SKM-1 treated with dmso at 0.1 percent for 144 hours (cell line): ENCODE measurements at regions not wholly inside any gene's neighbourhood (a gene's known extent, or its start where the extent isn't known, plus 50 kb on each side); places are given as distances from the start of the nearest gene placed in this dataset.
"Not testable (repeated sequence)": the region's sequence is repeated elsewhere in the genome, so short reads cannot be mapped to it uniquely, and the experiment has no call there.

Source experiments
- DNase-seq: peaks from one replicate; lab custom pipeline; 2025; ENCODE audit not compliant: unreplicated experiment; lab: John Stamatoyannopoulos, UW

DNA sequence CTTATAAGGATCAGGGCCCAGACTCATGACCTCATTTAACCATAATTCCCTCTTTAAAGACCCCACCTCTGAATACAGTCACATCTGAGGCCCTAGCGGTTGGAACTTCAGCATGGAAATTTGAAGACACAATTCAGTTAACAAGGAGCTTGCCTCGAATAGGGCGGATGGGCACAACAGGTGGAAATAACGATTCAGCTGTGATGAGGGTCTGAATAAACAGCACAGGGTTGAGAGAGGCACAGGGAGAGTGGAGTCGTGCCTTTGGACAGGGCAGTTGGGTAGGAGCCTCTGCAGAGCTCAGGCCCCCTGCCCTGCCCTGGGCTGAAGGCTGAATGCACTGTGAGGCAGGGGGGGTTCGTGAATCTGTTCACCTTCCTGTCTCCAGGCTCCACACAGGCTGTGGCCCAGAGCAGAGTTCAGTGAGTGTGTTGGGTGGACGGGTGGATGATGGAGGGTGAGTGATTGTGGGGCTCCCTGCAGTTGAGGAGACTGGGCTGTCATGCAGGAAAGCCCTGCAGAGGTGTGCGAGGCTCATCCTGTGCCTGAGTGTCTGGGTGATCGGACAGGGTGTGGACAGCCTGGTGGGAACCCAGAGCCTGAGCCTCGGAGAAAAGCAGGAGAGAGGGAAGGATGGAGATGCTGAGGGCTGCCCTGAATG lies 243.1 kb downstream of the FOXD2 start:
- no peak for DNase-seq

DNA sequence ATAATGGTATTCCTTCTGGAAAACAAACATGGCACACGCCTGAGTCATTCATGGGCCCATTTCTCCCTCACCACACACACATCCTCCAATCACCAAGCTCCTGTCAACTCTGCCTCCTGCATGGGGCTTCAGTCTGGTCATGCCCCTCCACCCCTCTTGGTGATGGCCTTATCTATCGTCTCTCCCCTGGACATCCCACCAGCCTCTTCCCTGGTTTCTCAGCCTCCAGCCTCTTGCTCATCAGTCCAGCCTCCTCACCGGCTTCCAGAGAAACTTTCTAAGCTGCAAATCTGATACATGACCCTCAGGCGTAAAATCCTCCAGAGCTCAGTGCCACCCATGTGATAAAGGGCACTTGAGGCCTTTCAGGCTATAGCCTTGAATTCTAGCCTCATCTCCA lies 243.9 kb downstream of the FOXD2 start:
- DNase-seq = no peak

DNA sequence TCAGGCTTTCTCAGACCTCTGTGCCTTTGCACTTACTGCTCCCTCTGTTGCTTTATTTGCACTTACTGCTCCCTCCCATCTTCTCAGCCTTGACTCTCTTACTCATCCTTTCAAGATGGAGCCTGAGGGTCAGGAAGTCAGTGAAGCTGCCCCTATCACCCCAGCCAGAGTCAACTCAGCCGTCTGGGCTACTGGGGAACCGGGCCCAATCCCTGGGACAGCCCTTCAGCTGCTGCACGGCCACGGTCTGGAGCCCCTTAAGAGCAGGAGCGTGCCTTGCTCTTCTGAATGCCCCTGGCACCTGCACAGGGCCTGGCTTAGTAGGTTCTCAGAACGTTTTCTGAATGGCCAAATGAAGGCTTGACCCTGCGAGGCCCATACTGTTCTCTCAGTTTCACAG lies 244.4 kb downstream of the FOXD2 start:
- no peak for DNase-seq

DNA sequence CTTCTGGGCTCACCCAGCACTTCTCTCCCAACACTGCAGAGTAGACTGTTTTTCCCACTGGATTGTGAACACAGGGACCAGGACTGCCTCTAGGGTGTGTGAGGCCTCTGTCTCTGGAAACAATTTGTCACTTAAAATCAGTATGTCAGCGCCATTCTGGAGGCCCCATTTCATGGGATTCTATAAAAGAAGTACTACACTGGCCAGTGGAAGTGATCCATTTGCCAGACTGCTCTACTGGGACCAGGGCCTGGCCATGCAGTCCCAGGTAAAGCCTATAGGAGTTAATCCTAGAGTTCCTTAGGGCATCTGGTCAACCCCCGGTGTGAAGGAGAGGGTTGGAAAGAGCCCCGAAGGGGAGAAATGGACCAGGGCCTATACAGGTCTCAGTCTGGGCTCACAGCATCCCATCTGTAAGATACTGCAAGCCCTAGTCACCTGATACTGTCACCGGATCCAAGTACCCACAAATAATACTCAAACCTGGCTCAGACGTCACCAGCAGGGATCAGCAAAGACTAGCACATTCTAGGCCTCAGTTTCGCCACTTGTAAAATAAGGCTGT lies 245.0 kb downstream of the FOXD2 start:
- no peak for DNase-seq

DNA sequence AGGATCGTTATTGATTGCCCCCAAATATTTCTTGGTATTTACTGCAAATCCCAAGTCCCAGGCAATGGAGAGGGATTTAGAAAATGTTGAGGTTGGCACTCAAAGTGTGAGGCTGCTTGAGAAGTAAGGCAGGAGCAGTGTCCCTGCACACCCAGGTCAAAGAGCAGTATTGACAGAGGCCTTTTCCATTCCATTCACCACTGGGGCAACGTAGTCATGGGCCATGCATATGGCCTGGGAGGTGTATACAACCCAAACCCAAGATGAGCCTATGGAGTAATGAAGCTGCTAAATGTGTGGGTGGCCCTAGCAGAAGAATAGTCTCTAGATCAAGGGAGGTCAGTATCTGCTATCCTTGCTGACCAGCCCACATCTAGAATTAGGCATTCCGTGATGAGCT lies 245.6 kb downstream of the FOXD2 start:
- no peak for DNase-seq

DNA sequence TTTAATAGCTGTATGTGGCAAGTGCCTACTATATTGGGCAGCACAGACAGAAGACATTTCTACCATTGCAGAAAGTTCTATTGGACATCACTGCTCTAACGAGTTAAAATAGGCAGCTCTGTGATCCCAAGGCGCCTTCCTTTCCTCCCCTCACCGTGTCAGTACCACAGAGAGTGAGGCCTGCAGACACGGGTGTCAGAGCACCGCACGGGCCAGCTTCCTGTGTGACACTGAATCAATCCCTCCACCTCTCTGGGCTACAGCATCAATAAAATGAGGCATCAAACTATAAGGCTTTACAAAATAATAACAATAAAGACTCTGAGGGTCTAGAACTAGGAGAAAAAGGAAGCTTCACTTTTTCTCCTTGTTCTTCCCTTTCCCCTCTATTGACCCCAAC lies 246.7 kb downstream of the FOXD2 start:
- DNase-seq = no peak

DNA sequence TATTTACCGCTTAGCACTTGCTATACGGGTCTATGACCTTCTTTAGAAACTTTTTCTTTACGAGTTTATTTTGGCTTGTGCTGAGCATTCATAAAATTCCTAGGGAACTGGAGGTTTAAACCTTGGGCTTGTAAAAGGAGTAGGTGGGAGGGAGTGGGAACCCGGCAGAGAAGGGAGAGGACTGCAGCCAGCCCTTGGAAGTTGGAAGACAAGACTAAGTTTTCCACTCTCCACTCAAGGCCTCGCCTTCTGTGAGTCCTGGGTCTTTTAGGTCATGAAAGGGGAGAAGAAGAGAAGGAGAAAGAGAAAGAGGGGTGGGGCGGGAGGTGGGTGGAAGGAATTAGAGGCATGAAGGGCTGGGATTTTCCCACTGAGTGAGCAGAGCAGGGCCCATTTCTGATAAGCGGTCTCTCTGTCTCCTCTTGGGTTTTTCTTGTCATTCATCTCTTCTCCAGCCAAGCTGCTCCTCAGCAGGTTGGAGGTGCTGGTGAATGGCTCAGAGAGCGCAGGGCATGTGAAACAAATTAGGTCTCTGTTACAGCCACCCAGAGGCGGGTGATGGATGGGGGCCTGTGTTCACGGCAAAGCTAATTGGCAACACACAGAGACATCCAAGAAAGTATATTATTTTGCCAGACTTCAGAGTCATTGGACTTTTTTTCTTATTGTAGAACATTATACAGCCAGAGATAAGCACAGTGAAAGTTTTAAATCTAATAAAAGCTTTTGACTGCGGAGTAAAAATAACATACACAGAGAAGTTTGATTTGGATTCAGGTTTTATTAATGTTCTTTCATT lies 247.3 kb downstream of the FOXD2 start:
- no peak for DNase-seq

DNA sequence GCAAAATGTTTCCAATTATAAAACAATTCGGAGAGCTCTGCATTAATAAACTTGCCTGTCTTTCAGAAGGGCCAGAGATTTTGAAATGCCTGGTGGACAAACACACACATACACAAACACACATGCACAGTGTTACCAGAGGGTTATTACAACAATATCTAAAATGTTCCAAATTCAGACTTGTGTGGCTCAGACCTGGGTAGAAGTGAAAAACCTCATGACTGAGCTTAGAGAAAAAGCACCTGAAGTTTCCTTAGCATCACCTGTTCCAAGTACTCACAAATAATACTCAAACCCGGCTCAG lies 247.9 kb downstream of the FOXD2 start:
- no peak for DNase-seq

DNA sequence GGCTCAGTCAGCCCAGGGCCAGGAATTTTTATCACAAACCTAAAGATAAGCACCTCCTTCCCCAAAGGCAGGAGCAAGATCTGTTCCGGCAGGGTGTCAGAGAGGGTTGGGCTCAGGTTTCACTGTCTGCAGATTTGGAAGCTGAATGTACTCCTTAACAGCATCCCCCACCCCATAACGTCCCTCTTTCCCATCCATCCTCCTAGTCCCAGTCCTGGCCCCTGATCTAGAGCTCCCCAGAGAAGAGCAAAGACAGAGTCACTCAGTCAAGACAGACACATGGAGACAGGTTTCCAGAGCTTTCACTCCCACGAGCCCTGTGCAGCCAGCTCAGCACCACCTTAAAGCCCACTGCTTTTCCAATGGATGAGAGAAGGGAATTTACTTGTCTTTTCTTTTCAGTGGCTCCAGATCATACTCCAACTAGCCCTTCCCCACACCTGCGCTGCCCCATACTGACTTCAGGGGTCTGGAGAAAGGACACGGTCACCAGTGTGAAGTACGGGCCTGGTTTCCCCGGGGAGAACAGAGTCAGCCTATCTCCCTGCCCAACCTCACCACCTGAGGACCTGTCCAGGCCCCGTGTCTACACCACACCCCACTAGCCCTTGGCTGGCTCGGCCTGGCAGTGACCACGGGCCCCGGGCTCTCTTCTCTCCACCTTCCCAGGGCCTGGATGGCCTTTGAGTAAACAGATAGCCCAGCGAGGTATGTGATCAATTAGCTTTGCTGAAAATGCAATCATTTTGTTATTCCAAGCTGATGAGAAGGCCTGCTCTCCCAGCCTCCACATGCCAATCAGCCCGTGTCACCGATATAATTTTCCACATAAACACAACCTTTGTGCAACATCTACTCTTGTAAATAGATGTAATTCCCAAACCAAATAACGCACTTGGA lies 249.1 kb downstream of the FOXD2 start:
- DNase-seq = no peak

DNA sequence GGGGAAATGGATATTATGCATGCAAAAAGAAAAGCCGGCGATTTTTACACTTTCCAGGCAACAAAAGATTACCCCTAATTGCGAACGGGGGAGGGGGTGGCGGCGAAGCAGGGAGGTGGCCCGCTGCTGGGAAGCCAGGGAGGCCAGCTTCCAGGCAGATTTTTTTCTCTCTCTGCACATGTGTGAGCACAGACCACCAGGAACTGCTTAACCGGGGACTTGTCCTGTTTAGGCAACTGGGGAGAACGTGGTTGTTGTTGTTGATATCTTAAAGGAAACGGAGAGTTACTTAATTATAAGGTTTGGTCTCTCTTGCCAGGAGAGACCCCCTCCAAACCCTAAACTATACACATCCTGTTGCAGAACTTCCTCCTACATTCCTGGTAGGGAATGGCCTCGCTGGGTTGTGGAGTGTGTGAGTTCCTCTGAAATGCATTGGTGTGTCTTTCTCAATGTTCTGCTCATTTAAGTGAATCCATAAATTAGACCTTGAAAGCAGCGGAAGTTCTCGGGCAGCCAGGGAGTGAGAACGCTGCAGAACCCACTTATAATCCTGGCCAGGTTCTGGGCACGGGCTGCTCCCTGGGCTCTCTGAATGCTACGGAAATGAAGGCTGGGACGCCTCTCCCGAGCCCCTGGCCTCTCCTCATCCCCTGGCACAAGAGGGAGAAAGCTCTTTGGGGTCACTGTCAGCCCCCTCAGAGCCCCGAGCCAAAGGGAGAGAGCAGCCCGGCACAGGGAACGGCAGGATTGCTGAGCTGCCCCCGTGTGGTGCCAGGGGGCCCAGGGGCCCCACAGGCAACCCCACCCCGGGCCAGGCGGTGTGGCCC lies 250.0 kb downstream of the FOXD2 start:
- DNase-seq = no peak

DNA sequence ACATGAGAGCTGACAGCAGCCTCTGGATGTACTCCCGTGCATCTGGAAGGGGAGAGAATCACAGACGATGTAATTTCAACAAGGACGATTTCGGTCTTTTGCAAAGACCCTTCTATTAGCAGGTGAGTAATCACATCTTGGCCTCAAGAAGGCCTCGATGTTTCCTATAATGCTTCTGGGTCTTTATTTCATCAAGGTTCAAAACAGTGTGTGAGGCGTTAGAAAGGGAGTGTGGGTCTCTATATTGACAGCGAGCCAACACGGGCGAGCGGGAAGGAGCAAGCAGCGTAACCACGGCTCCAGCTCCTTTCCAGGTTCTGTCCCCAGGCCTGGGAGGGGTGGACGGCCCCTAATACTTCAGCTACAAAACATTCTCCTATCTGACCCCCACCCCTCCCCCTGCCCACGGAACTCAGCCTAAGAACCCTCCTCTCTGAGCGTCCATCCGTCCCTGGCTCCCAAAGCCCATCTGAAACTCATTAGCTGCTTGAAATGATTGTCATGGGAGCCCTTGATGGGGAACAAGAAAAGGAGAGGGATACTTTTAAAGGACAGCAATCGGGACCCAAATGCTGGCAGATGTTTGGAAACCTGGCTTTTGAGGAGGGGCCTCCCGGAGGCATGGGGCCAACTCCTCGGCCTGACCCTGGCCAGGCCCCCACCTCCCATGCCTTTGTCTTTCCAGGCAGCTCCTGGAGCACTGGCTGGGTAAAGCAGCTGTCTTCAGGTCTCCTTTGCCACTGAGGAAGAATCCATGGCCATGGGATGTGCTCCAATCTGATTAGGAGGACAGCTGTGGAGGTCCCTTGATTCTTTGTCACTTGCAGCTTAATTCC lies 250.8 kb downstream of the FOXD2 start:
- DNase-seq = no peak

DNA sequence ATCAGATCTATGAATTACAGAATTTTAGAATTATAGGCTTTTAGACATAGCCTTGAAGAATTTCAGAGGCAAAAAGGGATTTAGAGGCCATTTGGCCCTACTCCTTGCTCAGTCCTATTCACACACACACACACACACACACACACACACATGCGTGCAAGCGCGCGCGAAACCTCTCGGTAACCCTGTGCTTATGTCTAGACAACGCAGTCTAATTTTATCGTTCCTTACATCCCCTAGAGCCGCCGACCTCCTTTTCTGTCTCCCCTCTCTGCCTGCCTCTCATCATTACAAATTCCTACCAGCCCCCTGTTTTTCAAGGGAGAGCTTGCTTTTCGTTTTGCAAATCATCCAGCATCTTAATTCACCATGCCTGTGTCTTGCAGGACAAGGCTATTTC lies 252.1 kb downstream of the FOXD2 start:
- no peak for DNase-seq

DNA sequence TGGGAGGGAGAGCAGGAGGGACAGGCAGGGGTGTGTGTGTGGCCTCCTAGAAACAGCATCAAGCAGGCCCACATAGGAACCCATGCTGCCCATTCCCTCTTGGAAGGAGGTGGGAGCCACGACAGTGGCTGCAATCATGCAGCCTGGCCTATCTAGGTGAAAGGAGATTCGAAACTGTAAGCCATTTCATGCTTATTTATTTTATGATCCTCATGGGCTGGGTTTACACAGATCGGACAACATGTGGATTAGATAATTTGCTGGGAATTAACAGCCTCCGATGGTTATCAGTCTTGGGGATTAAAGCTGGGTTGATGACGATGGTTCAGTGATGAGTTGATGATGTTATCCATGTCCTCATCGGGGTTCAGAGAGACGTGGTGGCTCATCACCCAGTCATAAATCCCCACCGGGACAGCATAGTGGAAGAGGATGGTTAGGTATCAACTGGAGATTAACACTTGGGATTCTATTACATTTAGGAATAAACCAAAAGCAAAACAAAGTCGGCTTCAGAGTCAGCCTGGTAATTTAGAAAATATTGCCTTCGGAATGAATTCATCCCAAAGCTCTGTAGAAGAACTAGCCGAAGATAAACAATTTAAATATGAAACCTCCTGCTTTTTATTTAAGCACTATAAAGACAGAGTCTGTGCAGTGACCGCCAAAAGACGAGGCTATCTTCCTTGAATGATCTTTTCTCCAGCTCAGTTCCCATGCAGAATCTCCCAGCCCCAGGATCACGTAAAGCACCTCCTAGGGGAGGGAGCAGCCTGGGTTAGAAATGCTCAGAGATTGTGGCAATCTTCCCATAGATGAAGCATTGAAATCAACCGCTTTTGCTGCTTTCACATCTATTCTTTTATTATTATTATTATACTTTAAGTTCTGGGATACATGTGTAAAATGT lies 252.8 kb downstream of the FOXD2 start:
- no peak for DNase-seq

DNA sequence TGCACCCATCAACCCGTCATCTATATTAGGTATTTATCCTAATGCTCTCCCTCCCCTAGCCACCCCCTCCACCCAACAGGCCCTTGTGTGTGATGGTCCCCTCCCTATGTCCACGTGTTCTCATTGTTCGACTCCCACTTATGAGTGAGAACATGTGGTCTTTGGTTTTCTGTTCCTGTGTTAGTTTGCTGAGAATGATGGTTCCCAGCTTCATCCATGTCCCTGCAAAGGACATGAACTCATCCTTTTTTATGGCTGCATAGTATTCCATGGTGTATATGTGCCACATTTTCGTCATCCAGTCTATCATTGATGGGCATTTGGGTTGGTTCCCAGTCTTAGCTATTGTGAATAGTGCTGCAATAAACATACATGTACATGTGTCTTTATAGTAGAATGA lies 253.4 kb downstream of the FOXD2 start:
- DNase-seq = not testable (repeated sequence)

DNA sequence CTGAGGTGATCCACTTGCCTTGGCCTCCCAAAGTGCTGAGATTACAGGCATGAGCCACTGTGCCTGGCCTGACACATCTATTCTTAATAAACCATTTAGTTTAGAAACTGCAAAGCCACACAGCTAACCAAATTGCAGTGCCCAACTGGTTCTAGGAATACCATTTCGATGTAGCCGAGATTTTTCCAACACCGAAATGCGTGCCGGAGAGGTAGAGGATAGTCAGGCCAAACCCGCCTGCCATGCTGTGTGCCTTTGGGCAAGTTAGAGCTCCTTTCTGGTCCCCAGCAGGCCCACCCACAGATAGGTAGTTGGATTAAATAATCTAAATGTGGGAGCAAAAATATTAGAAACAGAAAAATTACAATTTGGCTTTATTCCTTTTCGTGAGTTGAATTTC lies 254.4 kb downstream of the FOXD2 start:
- DNase-seq = no peak

DNA sequence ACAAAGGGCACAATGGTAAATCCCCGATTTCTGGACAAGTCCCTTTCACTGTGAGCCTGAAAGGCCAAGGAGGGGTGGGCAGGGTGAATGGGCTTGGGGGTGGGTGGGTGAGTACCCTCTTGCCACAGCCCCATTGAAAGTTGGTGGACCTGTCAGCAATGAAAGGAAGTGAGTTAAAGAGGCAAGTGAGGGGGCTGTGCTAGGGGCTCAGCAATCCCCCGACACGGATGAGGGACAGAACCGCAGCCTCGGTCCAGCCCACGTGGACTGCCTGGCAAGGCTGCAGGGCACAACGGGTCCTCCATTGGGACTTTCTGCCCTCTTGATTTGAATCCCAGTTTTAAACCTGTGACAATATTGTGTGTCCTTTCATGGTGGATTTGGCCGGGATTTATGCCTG lies 255.3 kb downstream of the FOXD2 start:
- no peak for DNase-seq

DNA sequence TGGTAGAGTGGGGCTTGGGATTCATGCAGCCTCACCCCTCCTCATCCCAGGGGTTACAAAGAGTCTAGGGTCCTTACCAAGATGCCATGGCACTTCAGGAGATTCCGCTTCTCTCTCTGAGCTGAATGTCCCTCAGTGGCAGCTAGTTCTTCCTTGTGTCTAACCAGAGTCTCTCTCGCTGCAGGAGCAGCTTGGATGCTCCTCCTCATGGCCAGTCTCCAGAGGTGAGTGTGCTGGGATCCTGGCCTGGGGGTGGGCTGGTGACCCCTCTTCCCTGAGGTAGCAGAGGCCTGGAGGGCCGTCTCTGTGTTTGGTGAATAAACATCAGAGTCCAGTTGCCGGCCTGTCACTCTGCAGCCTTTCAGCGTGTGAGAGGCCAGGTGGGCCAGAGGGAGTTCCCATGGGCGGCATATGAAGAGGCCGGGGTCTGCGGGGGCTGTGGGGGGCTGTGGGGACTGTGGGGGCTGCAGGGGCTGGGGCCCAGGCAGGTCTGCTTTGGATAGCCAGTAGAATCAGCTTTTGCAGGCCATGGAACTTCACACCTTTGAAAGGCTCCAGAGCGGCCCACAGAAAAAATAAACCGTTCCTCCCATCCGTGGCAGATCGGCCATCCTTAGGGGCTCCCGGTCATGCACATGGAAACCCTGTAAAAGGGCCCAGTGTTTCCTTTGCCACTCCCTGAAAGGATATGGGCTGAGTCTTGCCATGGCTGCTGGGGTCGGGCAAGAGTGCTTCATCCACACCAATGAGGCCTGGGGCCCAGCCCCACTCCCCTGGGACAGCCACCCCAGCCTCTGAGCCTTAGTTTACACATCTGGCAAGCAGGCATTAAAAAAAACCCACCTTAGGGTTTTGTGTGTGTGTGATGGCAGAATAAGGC lies 256.4 kb downstream of the FOXD2 start:
- no peak for DNase-seq

DNA sequence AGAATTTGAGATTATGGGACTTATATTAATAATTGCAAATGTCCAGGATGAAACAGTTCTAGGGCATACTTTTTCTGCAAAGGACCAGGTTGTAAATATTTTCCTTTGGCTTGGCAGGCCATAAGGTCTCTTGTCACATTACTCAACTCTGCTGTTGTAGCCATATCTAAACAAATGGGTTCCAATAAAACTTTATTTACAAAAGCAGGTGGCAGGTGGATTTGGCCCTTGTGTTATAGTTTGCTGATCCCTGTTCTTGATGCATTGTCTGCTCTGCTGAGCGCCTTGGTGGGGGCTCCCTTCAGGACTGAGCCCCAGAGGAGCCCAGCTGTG lies 258.5 kb downstream of the FOXD2 start:
- DNase-seq = no peak
